KOPT-K1 (cell line): ENCODE measurements at regions not wholly inside any gene's neighbourhood (a gene's known extent, or its start where the extent isn't known, plus 50 kb on each side); places are given as distances from the start of the nearest gene placed in this dataset.

Experiments used
- H3K27ac ChIP-seq: fragments of 200-600 bp; sonication (generic); 2 replicates; pipeline ENCODE4 v1.5.1; 2016; ENCODE audit warnings: antibody characterized with exemption, mild to moderate bottlenecking, low read depth, low read length; ENCODE audit not compliant: poor library complexity, severe bottlenecking
- H3K36me3 ChIP-seq: fragments of 200-600 bp; sonication (generic); 2 replicates; pipeline ENCODE4 v1.5.1; 2017; ENCODE audit warnings: antibody characterized with exemption, mild to moderate bottlenecking, low read length, moderate library complexity; ENCODE audit not compliant: insufficient read depth
- H3K9me3 ChIP-seq: fragments of 200-600 bp; sonication (generic); 2 replicates; pipeline ENCODE4 v1.5.1; 2017; ENCODE audit warnings: antibody characterized with exemption, low read length, mild to moderate bottlenecking; ENCODE audit not compliant: insufficient read depth, poor library complexity, severe bottlenecking

DNA sequence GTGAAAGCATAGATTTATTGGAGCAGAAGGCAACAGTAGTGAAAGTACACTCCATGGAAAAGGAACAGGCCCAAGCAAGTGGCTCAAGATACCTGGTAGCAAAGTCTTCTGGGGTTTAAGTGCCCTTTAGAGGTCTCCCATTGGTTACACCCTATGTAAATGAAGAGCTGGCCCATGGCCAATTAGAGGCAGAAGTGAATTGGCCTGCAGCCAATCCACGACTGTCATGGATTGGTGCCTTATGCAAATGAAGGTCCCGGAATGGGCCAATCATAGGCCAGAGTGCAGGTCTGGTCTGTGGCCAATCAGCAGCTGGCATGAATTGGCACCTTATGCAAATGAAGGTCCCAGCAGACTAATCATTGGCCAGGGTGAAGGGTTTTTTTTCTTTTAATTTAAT, 64.2 kb upstream of the PCSK5 start:
- Histone ChIP-seq H3K27ac (no peak overlapping the region), H3K36me3 (no peaks in the 10 kb centered on the region), H3K9me3 (no peaks in the 10 kb centered on the region)

DNA sequence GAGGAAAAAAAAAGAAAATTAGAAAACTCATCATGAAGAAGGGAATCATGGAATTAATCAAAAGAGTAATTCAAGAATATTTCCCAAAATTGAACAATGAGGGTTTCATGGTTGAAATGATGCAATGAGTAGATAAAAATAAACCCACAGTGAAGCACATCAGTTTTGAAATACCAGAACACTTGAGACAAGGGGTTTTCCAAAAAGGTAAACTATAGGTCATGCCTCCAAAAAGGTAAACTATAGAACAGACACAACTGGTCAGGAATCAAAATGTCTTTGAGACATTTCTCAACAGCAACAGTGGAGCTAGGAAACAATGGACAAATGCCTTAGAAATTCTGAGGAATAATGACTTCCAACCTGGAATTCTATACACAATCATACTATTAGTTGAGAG, 60.2 kb upstream of the PCSK5 start:
- no peaks in the 10 kb centered on the region for H3K9me3 ChIP-seq
- no peaks in the 10 kb centered on the region for H3K36me3 ChIP-seq
- no peak overlapping the region for H3K27ac ChIP-seq

DNA sequence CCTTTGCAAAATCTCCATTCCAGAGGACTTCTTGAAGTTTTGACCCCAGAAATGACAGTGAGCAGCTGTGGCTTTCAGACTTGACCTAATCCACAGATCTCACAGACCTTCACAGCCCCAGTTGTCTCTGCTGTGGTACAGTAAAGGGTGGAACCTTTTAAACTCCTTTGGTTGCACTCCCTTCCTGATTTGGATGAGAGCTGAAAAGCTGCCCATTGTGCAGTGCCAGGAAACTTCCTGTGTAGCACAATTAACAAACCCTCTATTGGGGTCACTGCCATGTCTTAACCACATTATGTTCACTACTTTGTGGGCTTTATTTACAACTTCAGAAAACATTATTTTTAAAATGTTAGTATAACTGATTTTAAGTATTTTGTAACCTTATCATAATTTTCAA, 56.7 kb upstream of the PCSK5 start:
- H3K9me3 ChIP-seq, result no peaks in the 10 kb centered on the region
- no peaks in the 10 kb centered on the region for H3K36me3 ChIP-seq
- H3K27ac ChIP-seq, result no peak overlapping the region

DNA sequence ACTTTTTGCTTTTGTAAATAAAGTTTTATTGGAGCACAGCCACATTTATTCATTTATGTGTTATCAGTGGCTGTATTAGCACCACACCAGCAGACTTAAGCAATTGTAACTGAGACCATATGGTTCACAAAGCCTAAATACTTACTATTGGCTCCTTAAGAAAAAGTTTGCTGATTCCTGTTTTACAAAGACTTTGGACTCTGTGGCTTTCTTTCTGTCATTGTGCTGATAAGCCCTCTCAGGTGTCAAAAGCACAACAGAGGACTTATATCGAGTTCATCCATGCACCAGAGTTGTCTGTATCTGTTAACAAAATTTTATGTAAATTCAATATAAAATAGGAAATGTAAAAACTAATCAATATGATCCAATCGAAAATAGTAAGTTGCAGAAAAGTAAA, 55.6 kb upstream of the PCSK5 start:
- no peaks in the 10 kb centered on the region for H3K9me3 ChIP-seq
- H3K27ac ChIP-seq, result no peak overlapping the region
- H3K36me3 ChIP-seq, result no peaks in the 10 kb centered on the region
